HL-60 (cell line): ENCODE measurements at regions not wholly inside any gene's neighbourhood (a gene's known extent, or its start where the extent isn't known, plus 50 kb on each side); places are given as distances from the start of the nearest gene placed in this dataset.
"Not testable (repeated sequence)": the region's sequence is repeated elsewhere in the genome, so short reads cannot be mapped to it uniquely, and the experiment has no call there.

Experiments used
- GABPA ChIP-seq: IDR thresholded peaks from 2 replicates; pipeline ENCODE4 v1.6.1; 2012; ENCODE audit warnings: low read depth
- TF ChIP-seq, protein P1 (sequence below): IDR thresholded peaks from one replicate; pipeline ENCODE4 v1.5.1; 2011; ENCODE audit warnings: low read length, control low read depth, inconsistent platforms; ENCODE audit not compliant: insufficient read depth

DNA sequence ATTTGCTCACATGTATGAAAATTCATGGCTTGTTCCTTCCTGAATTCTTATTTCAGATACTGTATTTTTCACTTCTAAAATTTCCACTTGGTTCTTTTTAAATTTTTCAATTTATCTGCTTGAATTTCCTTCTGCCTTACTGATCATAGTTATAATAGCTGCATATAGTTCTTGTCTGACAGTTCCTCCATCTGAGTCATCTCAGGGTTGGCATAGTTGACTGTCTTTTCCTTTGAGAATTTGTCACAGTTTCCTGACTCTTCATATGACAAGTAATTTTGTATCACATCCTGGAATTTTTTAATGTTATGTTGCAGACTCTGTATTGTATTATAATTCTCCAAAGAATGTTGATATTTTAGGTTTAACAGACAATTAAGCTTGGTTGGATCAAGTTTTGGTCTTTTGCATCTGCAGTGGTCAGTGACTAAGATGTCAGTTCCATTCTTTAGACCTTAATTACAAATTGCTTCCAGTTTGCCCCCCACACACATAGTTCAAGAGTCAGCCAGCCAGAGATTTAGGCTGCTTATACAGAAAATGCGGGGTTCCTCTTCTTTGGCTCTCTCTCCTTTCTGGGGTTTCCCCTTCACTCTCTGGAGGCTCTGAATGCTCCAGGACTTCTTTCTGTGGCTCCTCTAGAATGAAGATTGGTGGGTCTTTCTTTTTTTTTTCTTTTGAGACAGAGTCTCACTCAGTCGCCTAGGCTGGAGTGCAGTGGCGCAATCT lies 153.7 kb upstream of the NBPF12 start:
- TF ChIP-seq, protein P1, sequence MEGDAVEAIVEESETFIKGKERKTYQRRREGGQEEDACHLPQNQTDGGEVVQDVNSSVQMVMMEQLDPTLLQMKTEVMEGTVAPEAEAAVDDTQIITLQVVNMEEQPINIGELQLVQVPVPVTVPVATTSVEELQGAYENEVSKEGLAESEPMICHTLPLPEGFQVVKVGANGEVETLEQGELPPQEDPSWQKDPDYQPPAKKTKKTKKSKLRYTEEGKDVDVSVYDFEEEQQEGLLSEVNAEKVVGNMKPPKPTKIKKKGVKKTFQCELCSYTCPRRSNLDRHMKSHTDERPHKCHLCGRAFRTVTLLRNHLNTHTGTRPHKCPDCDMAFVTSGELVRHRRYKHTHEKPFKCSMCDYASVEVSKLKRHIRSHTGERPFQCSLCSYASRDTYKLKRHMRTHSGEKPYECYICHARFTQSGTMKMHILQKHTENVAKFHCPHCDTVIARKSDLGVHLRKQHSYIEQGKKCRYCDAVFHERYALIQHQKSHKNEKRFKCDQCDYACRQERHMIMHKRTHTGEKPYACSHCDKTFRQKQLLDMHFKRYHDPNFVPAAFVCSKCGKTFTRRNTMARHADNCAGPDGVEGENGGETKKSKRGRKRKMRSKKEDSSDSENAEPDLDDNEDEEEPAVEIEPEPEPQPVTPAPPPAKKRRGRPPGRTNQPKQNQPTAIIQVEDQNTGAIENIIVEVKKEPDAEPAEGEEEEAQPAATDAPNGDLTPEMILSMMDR, result not testable (repeated sequence)
- not testable (repeated sequence) for TF ChIP-seq GABPA
